Muscle layer of duodenum (tissue), 2 donors: ENCODE measurements at regions not wholly inside any gene's neighbourhood (a gene's known extent, or its start where the extent isn't known, plus 50 kb on each side); places are given as distances from the start of the nearest gene placed in this dataset.

ENCODE experiments used
- H3K27ac ChIP-seq: one replicate; pipeline ENCODE4 v1.7.0; 2013; ENCODE audit warnings: mild to moderate bottlenecking, low read length
- H3K27me3 ChIP-seq: one replicate; pipeline ENCODE4 v1.7.0; 2013; ENCODE audit warnings: low read depth, mild to moderate bottlenecking, control low read depth, low read length
- H3K36me3 ChIP-seq, 2 donors: one replicate each; pipeline ENCODE4 v1.7.0; 2013; ENCODE audit warnings: low read length in 2 of 2, control low read depth in 1 of 2, mild to moderate bottlenecking in 1 of 2; ENCODE audit not compliant: insufficient read depth in 2 of 2, control insufficient read depth in 1 of 2
- H3K4me1 ChIP-seq, 2 donors: one replicate each; pipeline ENCODE4 v1.7.0; 2013; ENCODE audit warnings: low read length in 2 of 2, mild to moderate bottlenecking in 2 of 2, control low read depth in 1 of 2, moderate library complexity in 1 of 2; ENCODE audit not compliant: insufficient read depth in 2 of 2, control insufficient read depth in 1 of 2
- H3K4me3 ChIP-seq, 2 donors: one replicate each; pipeline ENCODE4 v1.7.0; 2013; ENCODE audit warnings: low read length in 2 of 2, low read depth in 1 of 2, mild to moderate bottlenecking in 1 of 2
- H3K9me3 ChIP-seq, 2 donors: one replicate each; pipeline ENCODE4 v1.7.0; 2013; ENCODE audit warnings: low read length in 2 of 2, control low read depth in 1 of 2, mild to moderate bottlenecking in 1 of 2; ENCODE audit not compliant: control insufficient read depth in 1 of 2
- donor health status: healthy.

DNA sequence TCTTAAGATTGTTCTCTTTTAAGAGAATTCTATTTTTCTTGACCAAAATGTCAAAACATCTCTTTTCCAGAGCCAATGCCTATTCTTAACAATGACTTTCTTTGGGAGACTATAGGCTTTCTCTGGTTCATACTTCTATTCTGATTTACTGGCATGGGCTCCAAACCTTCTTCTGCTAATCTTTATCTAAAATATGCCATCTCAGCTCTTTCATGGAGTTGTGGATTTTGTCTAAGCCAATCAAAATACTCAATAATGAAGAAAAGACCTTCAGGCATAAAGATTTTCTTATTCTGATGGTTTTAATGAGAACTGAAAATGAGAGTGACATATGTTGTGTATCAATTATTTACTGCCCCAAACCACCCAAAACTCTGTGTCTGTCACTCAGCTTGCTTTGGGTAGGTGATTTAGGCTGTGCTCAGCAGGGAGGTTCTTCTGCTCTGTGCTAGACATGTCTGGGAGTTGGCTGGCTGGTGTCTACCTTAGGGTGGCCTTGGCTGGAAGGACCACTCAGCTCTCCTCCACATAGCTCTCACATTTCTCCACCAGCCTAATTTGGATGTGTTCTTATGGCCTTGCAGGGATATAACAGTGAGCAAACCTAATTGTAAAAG, 270.8 kb downstream of the PRDM2 start:
- Histone ChIP-seq H3K27ac (no peak overlapping the region), H3K9me3 (peaks cover 9 to 13% of the 10 kb centered on the region in 2 donors), H3K36me3 (no peaks in the 10 kb centered on the region), H3K27me3 (no peaks in the 10 kb centered on the region), H3K4me1 (no peaks in the 10 kb centered on the region), H3K4me3 (no peak overlapping the region)

GRCh38 chr1:13976485-13976884, 276.5 kb downstream of the PRDM2 start:
- no peak overlapping the region for H3K4me3 ChIP-seq
- no peaks in the 10 kb centered on the region for H3K27me3 ChIP-seq
- H3K4me1 ChIP-seq = no peaks in the 10 kb centered on the region
- no peaks in the 10 kb centered on the region for H3K36me3 ChIP-seq
- H3K9me3 ChIP-seq = no peaks in the 10 kb centered on the region
- no peak overlapping the region for H3K27ac ChIP-seq

DNA sequence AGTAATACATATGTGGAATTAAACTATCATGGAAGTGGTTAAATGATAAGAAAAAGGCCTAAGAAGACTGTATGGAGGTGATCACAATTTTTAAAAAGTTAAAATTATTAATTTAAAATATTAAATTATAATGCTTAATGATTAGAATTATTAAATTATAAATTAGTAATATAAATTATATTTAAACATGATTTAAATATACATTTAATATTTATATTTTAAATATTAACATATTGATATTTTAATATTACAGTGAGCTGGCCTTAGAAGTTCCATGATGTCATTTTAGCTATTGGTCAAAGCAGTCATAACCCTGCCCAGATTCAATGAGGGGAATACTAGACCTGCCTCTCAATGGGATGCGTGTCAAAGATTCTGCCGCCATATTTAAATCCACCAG, 281.2 kb downstream of the PRDM2 start:
- no peak overlapping the region for H3K27ac ChIP-seq
- H3K9me3 ChIP-seq = no peaks in the 10 kb centered on the region
- H3K27me3 ChIP-seq = no peaks in the 10 kb centered on the region
- no peaks in the 10 kb centered on the region for H3K4me1 ChIP-seq
- no peak overlapping the region for H3K4me3 ChIP-seq
- H3K36me3 ChIP-seq = no peaks in the 10 kb centered on the region

GRCh38 chr1:13983393-13983792, 283.4 kb downstream of the PRDM2 start:
- Histone ChIP-seq H3K9me3 (no peaks in the 10 kb centered on the region), H3K27ac (no peak overlapping the region), H3K36me3 (no peaks in the 10 kb centered on the region), H3K27me3 (no peaks in the 10 kb centered on the region), H3K4me1 (no peaks in the 10 kb centered on the region), H3K4me3 (no peak overlapping the region)

- Histone ChIP-seq H3K9me3 (no peaks in the 10 kb centered on the region), H3K4me3 (no peak overlapping the region), H3K36me3 (no peaks in the 10 kb centered on the region), H3K27ac (no peak overlapping the region), H3K27me3 (no peaks in the 10 kb centered on the region), H3K4me1 (no peaks in the 10 kb centered on the region)
Measured at GRCh38 chr1:13990939-13991338, 291.0 kb downstream of the PRDM2 start.

GRCh38 chr1:13992489-13993285, 292.7 kb downstream of the PRDM2 start:
- Histone ChIP-seq H3K27ac (no peak overlapping the region), H3K4me1 (no peaks in the 10 kb centered on the region), H3K36me3 (no peaks in the 10 kb centered on the region), H3K9me3 (peaks cover 0 to 4% of the 10 kb centered on the region in 2 donors), H3K27me3 (no peaks in the 10 kb centered on the region), H3K4me3 (no peak overlapping the region)

DNA sequence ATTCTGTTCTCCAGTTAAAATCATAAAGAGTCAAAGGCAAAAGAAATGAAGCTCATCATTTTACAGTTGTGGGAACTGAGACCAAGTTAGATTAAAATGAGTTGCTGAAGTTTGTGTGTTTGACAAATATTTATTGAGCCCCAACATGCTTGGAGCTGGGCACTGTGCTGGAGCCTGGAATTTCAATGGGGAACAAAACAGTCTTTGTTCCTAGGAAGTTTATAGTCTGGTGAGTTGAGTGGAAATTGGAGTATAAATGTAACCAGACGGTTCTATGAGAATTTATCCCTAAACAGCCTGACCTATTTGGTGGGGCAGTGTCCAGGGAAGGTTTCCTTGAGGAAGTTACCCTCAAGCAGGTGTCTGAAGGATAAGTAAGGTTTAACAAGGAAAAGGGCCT, 294.4 kb downstream of the PRDM2 start:
- Histone ChIP-seq H3K4me1 (no peaks in the 10 kb centered on the region), H3K36me3 (no peaks in the 10 kb centered on the region)

GRCh38 chr1:13996334-13996733, 296.3 kb downstream of the PRDM2 start:
- H3K36me3 ChIP-seq = no peaks in the 10 kb centered on the region
- peaks cover 0 to 8% of the 10 kb centered on the region in 2 donors for H3K9me3 ChIP-seq
- H3K27ac ChIP-seq = no peak overlapping the region
- no peaks in the 10 kb centered on the region for H3K27me3 ChIP-seq
- H3K4me3 ChIP-seq = no peak overlapping the region
- H3K4me1 ChIP-seq = no peaks in the 10 kb centered on the region

More for the DNA sequence above, 294.4 kb downstream of the PRDM2 start:
- Histone ChIP-seq H3K27ac (no peak overlapping the region), H3K4me3 (no peak overlapping the region), H3K27me3 (no peaks in the 10 kb centered on the region), H3K9me3 (peaks cover 0 to 8% of the 10 kb centered on the region in 2 donors)

- peaks cover 9 to 10% of the 10 kb centered on the region in 2 donors for H3K9me3 ChIP-seq
- no peaks in the 10 kb centered on the region for H3K27me3 ChIP-seq
- no peaks in the 10 kb centered on the region for H3K36me3 ChIP-seq
- no peaks in the 10 kb centered on the region for H3K4me1 ChIP-seq
- no peak overlapping the region for H3K27ac ChIP-seq
- no peak overlapping the region for H3K4me3 ChIP-seq
Measured at GRCh38 chr1:14003552-14003951, 303.6 kb downstream of the PRDM2 start.

GRCh38 chr1:14009582-14009981, 309.6 kb downstream of the PRDM2 start:
- Histone ChIP-seq H3K27me3 (no peaks in the 10 kb centered on the region), H3K4me1 (no peaks in the 10 kb centered on the region), H3K27ac (no peak overlapping the region), H3K9me3 (peaks cover 5 to 10% of the 10 kb centered on the region in 2 donors), H3K4me3 (no peak overlapping the region), H3K36me3 (no peaks in the 10 kb centered on the region)

- no peak overlapping the region for H3K4me3 ChIP-seq
- H3K9me3 ChIP-seq = peaks cover 5 to 10% of the 10 kb centered on the region in 2 donors
- no peaks in the 10 kb centered on the region for H3K4me1 ChIP-seq
- H3K27me3 ChIP-seq = no peaks in the 10 kb centered on the region
- no peaks in the 10 kb centered on the region for H3K36me3 ChIP-seq
- H3K27ac ChIP-seq = no peak overlapping the region
Measured at GRCh38 chr1:14010476-14010875, 310.5 kb downstream of the PRDM2 start.
